ENCODE measurements at regions not wholly inside any gene's neighbourhood (a gene's known extent, or its start where the extent isn't known, plus 50 kb on each side); places are given as distances from the start of the nearest gene placed in this dataset.

DNA sequence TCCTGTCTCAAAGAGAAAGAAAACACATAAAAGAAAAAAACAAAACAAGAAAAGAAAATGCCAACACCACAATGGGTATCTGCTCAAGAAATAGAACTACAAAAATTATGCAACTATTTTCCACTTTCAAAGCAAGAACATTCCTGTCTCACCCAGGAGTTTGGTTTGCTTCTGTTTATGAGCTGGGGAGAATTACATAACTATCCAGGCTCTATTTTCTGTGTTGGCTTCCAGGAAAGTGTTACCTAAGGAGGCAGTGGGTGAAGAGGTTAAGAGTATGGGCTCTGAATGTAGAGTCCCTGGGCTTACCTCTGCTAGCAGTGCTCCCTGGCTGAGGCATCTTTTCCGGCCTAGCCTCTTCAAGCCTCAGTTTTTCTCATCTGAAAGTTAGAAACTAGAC lies 426.7 kb downstream of the MIAT start:
- no peaks in the 10 kb centered on the region for H3K4me1 Mint-ChIP-seq (ENCODE audit: insufficient read depth, unreplicated experiment)
- intact Hi-C loops (cut with micrococcal nuclease), result no loop called here
- H3K36me3 Mint-ChIP-seq (ENCODE audit: insufficient read depth, unreplicated experiment), result no peaks in the 10 kb centered on the region
- no peak overlapping the region for H3K4me3 Mint-ChIP-seq (ENCODE audit: unreplicated experiment)
- H3K9me3 Mint-ChIP-seq (ENCODE audit: unreplicated experiment), result no peaks in the 10 kb centered on the region
- ChIA-PET CTCF (interaction anchor here (0.7 kb wide), 1 partner anchor 378 kb away, joined by 3 read pairs; no protein-coding TSS in a partner anchor), POLR2A (interaction anchor here (0.6 kb wide), 1 partner anchor 600 kb away, joined by 3 read pairs; no protein-coding TSS in a partner anchor)
- DNase-seq (ENCODE audit: unreplicated experiment), result no peak
- H3K27me3 Mint-ChIP-seq (ENCODE audit: insufficient read depth, unreplicated experiment), result peaks cover 73% of the 10 kb centered on the region
- H3K27ac Mint-ChIP-seq (ENCODE audit: low read depth, unreplicated experiment), result no peak overlapping the region
- TF ChIP-seq, protein P1, sequence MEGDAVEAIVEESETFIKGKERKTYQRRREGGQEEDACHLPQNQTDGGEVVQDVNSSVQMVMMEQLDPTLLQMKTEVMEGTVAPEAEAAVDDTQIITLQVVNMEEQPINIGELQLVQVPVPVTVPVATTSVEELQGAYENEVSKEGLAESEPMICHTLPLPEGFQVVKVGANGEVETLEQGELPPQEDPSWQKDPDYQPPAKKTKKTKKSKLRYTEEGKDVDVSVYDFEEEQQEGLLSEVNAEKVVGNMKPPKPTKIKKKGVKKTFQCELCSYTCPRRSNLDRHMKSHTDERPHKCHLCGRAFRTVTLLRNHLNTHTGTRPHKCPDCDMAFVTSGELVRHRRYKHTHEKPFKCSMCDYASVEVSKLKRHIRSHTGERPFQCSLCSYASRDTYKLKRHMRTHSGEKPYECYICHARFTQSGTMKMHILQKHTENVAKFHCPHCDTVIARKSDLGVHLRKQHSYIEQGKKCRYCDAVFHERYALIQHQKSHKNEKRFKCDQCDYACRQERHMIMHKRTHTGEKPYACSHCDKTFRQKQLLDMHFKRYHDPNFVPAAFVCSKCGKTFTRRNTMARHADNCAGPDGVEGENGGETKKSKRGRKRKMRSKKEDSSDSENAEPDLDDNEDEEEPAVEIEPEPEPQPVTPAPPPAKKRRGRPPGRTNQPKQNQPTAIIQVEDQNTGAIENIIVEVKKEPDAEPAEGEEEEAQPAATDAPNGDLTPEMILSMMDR (IDR thresholded peaks at IDR 0.05; ENCODE audit: unreplicated experiment), result no peak
- no TSS peak for BruUV-seq (replicated peaks)

DNA sequence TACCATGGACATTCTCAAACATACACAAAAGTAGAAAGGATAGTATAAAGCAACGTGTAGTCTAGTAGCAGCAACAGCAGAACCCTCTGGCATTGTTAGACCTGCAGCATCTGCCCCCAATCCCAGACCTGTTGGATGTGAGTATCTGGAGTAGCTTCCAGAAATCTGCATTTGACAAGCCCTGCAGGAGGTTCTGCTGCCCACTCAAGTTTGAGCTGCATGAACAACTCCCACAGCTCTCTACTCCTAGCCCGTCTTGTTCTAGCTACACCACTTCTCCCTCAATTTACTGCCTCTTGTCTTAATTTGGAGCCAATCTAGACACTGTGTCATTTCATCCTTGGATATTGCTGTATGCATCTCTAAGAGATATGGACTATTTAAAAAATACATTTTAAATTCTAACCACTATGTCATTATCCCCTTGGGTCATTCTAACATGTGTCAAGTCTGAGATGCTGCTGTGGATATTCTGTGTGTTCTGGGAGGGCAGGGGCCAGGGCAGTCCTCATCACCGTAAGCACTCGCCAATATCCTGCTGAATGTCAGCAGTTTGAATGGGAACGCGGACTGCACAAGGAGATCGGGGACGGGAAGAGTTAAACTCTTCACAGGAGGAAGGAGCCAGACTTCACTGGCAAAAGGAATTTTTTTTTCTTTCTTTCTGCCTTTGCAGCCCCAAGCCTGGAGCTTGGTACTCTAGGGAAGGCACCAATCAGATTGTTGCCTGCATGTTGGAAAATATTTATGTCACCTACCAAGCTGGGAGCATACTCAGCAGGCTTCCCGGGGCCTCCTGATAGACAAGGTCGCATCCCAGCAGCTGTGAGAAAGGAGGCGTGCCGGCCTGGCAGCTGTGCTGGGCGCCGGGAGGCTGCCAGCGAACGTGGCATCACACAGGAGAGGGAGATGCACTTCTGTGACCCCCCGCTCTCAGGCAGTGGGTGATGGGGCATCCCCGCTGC lies 429.0 kb downstream of the MIAT start:
- TF ChIP-seq, protein P1 (IDR thresholded peaks at IDR 0.05; ENCODE audit: unreplicated experiment), result no peak
- Mint-ChIP-seq H3K27me3 (ENCODE audit: insufficient read depth, unreplicated experiment) (peaks cover 60% of the 10 kb centered on the region), H3K27ac (ENCODE audit: low read depth, unreplicated experiment) (no peak overlapping the region), H3K4me1 (ENCODE audit: insufficient read depth, unreplicated experiment) (no peaks in the 10 kb centered on the region), H3K36me3 (ENCODE audit: insufficient read depth, unreplicated experiment) (no peaks in the 10 kb centered on the region), H3K9me3 (ENCODE audit: unreplicated experiment) (no peaks in the 10 kb centered on the region), H3K4me3 (ENCODE audit: unreplicated experiment) (no peak overlapping the region)
- CTCF ChIA-PET, result no interaction called here
- no peak for DNase-seq (ENCODE audit: unreplicated experiment)
- BruUV-seq (replicated peaks), result no TSS peak
- POLR2A ChIA-PET, result no interaction called here
- intact Hi-C loops (cut with micrococcal nuclease), result no loop called here

DNA sequence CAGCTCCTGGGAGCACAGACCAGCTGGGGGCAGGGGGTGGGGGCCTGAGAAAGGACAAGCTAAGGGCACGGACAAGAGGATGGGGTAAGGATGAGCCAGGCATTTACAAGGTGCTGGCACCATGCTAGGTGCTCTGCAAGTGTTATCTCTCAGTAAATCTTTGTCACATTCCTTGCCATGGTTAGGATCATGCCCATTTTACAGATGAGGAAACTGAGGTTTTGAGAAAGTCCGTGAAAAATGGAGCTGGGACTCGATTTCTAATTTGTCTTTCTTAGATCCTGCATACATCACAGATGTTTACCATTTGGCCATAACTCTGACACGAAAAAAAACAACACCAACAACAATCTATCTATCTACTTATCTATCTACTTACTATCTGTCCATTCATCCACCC lies 429.7 kb downstream of the MIAT start:
- BruUV-seq (replicated peaks), result no TSS peak
- intact Hi-C loops (cut with micrococcal nuclease), result no loop called here
- H3K4me1 Mint-ChIP-seq (ENCODE audit: insufficient read depth, unreplicated experiment), result no peaks in the 10 kb centered on the region
- H3K4me3 Mint-ChIP-seq (ENCODE audit: unreplicated experiment), result no peak overlapping the region
- DNase-seq (ENCODE audit: unreplicated experiment), result no peak
- no peak overlapping the region for H3K27ac Mint-ChIP-seq (ENCODE audit: low read depth, unreplicated experiment)
- peaks cover 53% of the 10 kb centered on the region for H3K27me3 Mint-ChIP-seq (ENCODE audit: insufficient read depth, unreplicated experiment)
- POLR2A ChIA-PET, result no interaction called here
- TF ChIP-seq, protein P1 (IDR thresholded peaks at IDR 0.05; ENCODE audit: unreplicated experiment), result no peak
- H3K36me3 Mint-ChIP-seq (ENCODE audit: insufficient read depth, unreplicated experiment), result no peaks in the 10 kb centered on the region
- no peaks in the 10 kb centered on the region for H3K9me3 Mint-ChIP-seq (ENCODE audit: unreplicated experiment)
- CTCF ChIA-PET, result no interaction called here

DNA sequence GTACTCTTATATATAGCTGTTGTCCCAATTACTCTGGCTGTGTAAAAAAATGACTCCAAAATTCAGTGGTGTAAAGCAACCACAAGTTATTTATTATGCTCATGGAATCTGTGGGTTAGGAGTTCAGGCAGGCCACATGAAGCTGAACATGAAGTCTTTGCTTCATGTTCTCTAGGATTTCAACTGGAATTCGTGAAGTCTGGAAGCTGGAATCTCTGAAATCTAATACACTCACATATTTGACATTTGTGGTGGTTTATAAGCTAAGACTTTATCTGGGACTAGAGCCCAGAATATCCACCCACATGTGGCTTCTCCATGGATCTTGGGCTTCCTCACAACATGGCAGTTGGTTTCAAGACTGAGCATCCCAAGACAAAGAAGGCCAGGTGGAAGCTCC lies 430.6 kb downstream of the MIAT start:
- BruUV-seq (replicated peaks), result no TSS peak
- no peak overlapping the region for H3K27ac Mint-ChIP-seq (ENCODE audit: low read depth, unreplicated experiment)
- H3K9me3 Mint-ChIP-seq (ENCODE audit: unreplicated experiment), result no peaks in the 10 kb centered on the region
- no peak overlapping the region for H3K4me3 Mint-ChIP-seq (ENCODE audit: unreplicated experiment)
- H3K4me1 Mint-ChIP-seq (ENCODE audit: insufficient read depth, unreplicated experiment), result no peaks in the 10 kb centered on the region
- peaks cover 43% of the 10 kb centered on the region for H3K27me3 Mint-ChIP-seq (ENCODE audit: insufficient read depth, unreplicated experiment)
- no peak for DNase-seq (ENCODE audit: unreplicated experiment)
- no peaks in the 10 kb centered on the region for H3K36me3 Mint-ChIP-seq (ENCODE audit: insufficient read depth, unreplicated experiment)
- intact Hi-C loops (cut with micrococcal nuclease), result no loop called here
- POLR2A ChIA-PET, result interaction anchor here (0.5 kb wide), 1 partner anchor 207 kb away, joined by 3 read pairs; no protein-coding TSS in a partner anchor
- CTCF ChIA-PET, result interaction anchor here (0.6 kb wide), 1 partner anchor 65 kb away, joined by 5 read pairs; no protein-coding TSS in a partner anchor
- TF ChIP-seq, protein P1 (IDR thresholded peaks at IDR 0.05; ENCODE audit: unreplicated experiment), result no peak
